HepG2 (cell line): ENCODE measurements at regions not wholly inside any gene's neighbourhood (a gene's known extent, or its start where the extent isn't known, plus 50 kb on each side); places are given as distances from the start of the nearest gene placed in this dataset.

ENCODE experiments used
- ATAC-seq: fragments of 200-7000 bp; cut with Tn5 transposase; 3 replicates; pipeline ENCODE4 v1.9.1; 2020; ENCODE audit warnings: mild to moderate bottlenecking, moderate library complexity
- BruUV-seq: library from RNA; stranded (reverse); fragments of 400-500 nt; replicated peaks from 2 replicates; lab custom pipeline; 2021; lab: Mats Ljungman, UMichigan
- CTCF ChIA-PET: fragments of 300-600 bp; formaldehyde crosslinking; extraction: SDS; loops from one replicate; lab custom pipeline; 2021; ENCODE audit warnings: low total read pairs, inconsistent platforms, low intra/inter-chr PET ratio; lab: Yijun Ruan, JAX
- POLR2A ChIA-PET: fragments of 350-600 bp; sonication (Branson Sonifier 250); formaldehyde crosslinking; loops from one replicate; lab custom pipeline; 2020; ENCODE audit warnings: antibody characterized with exemption, inconsistent platforms; lab: Yijun Ruan, JAX
- DNase-seq: peaks from one replicate; pipeline ENCODE4 v3.0.0-alpha.2; 2015; ENCODE audit warnings: low spot score
- FAIRE-seq: peaks from 3 replicates; lab custom pipeline; 2011; peaks lifted over from hg19 to GRCh38; lab: Jason Lieb, UNC
- H2AFZ ChIP-seq: one replicate; pipeline ENCODE4 v1.6.1; 2011; ENCODE audit warnings: low read length, inconsistent platforms
- H3K27ac ChIP-seq: fragments of 300-600 bp; 3 replicates; pipeline ENCODE4 v1.8.0; 2011; ENCODE audit warnings: mixed run types, mild to moderate bottlenecking, mixed read lengths, low read length, inconsistent platforms; ENCODE audit not compliant: insufficient read depth; ENCODE audit errors: extremely low read length
- H3K27me3 ChIP-seq, 2 experiments: fragments of 200-600 bp in 1 of 2; 2 replicates in 1 of 2; 3 replicates in 1 of 2; pipeline versions ENCODE4 v1.6.0 to v1.8.0; 2011; ENCODE audit warnings: low read length in 2 of 2, mild to moderate bottlenecking in 2 of 2, moderate library complexity in 2 of 2, inconsistent platforms in 1 of 2; ENCODE audit not compliant: insufficient read depth in 2 of 2, control insufficient read depth in 1 of 2
- H3K36me3 ChIP-seq, 2 experiments: fragments of 200-600 bp in 1 of 2; replicated peaks in 1 of 2; 2 replicates in 1 of 2; 3 replicates in 1 of 2; pipeline versions ENCODE4 v1.5.1 to v1.8.0; 2011; ENCODE audit warnings: low read length in 2 of 2, inconsistent platforms in 1 of 2; ENCODE audit not compliant: insufficient read depth in 2 of 2, control insufficient read depth in 1 of 2
- H3K4me1 ChIP-seq: 2 replicates; pipeline ENCODE4 v1.5.1; 2012; ENCODE audit warnings: low read length, inconsistent platforms; ENCODE audit not compliant: insufficient read depth
- H3K4me2 ChIP-seq: 2 replicates; pipeline ENCODE4 v1.6.0; 2011; ENCODE audit warnings: low read depth, low read length, inconsistent platforms
- H3K4me3 ChIP-seq, 3 experiments: fragments of 200-600 bp in 1 of 3; sonication (generic), shearing (Covaris generic) in 1 of 3; replicated peaks in 1 of 3; 2 replicates each; pipeline ENCODE4 v1.5.1; 2011 to 2016; ENCODE audit warnings: low read length in 3 of 3, inconsistent platforms in 2 of 3, low read depth in 2 of 3, mild to moderate bottlenecking in 2 of 3, control low read depth in 1 of 3, mixed read lengths in 1 of 3; ENCODE audit not compliant: insufficient read depth in 1 of 3
- H3K79me2 ChIP-seq: one replicate; pipeline ENCODE4 v1.6.1; 2011; ENCODE audit warnings: low read length, inconsistent platforms; ENCODE audit not compliant: insufficient read depth
- H3K9ac ChIP-seq: 2 replicates; pipeline ENCODE4 v1.6.0; 2011; ENCODE audit warnings: mild to moderate bottlenecking, low read depth, low read length, inconsistent platforms; ENCODE audit not compliant: insufficient read depth
- H3K9me3 ChIP-seq: 2 replicates; pipeline ENCODE4 v1.5.1; 2012; ENCODE audit warnings: mild to moderate bottlenecking, low read length
- H4K20me1 ChIP-seq: 2 replicates; pipeline ENCODE4 v1.6.0; 2011; ENCODE audit warnings: inconsistent platforms, mild to moderate bottlenecking, low read length, moderate library complexity; ENCODE audit not compliant: insufficient read depth
- AGO2 ChIP-seq: fragments of 200-400 bp; formaldehyde crosslinking; optimal IDR thresholded peaks from 2 replicates; pipeline ENCODE3; 2017; ENCODE audit warnings: mild to moderate bottlenecking, low read depth, low read length, moderate library complexity
- BORCS8-MEF2B ChIP-seq: sonication (generic); formaldehyde crosslinking; IDR thresholded peaks from 2 replicates; pipeline ENCODE4 v1.8.0; 2022; ENCODE audit warnings: mild to moderate bottlenecking, missing genetic modification reagents
- EHMT2 ChIP-seq: fragments of 200-600 bp; sonication (generic); IDR thresholded peaks from 2 replicates; pipeline ENCODE4 v1.7.0; 2017; ENCODE audit warnings: antibody characterized with exemption, low read depth, low read length, borderline replicate concordance
- NCOR1 ChIP-seq: fragments of 200-600 bp; sonication (generic); IDR thresholded peaks from 2 replicates; pipeline ENCODE4 v1.7.0; 2017; ENCODE audit warnings: antibody characterized with exemption, low read length, borderline replicate concordance
- RBM22 ChIP-seq: fragments of 200-400 bp; formaldehyde crosslinking; optimal IDR thresholded peaks from 2 replicates; pipeline ENCODE3; 2017; ENCODE audit warnings: mild to moderate bottlenecking, low read length, moderate library complexity
- SMC3 ChIP-seq: IDR thresholded peaks from 2 replicates; pipeline ENCODE4 v1.6.1; 2011; ENCODE audit warnings: low read length, improper control_type of control experiment
- TERF1 ChIP-seq: sonication (generic); formaldehyde crosslinking; IDR thresholded peaks from 2 replicates; pipeline ENCODE4 v1.8.0; 2022; ENCODE audit warnings: mild to moderate bottlenecking, missing genetic modification reagents, moderate library complexity
- TOE1 ChIP-seq: sonication (generic); formaldehyde crosslinking; IDR thresholded peaks from 2 replicates; pipeline ENCODE4 v1.4.0; 2020; ENCODE audit warnings: mild to moderate bottlenecking, missing genetic modification reagents
- WIZ ChIP-seq: sonication (generic); formaldehyde crosslinking; IDR thresholded peaks from 2 replicates; pipeline ENCODE4 v1.5.1; 2020; ENCODE audit warnings: mild to moderate bottlenecking, missing genetic modification reagents
- ZBTB25 ChIP-seq: IDR thresholded peaks from 2 replicates; pipeline ENCODE4 v1.6.1; 2018; ENCODE audit warnings: missing genetic modification reagents
- ZBTB39 ChIP-seq: sonication (generic); formaldehyde crosslinking; IDR thresholded peaks from 2 replicates; pipeline ENCODE4 v1.5.0; 2020; ENCODE audit warnings: missing genetic modification reagents
- ZFP1 ChIP-seq: IDR thresholded peaks from 2 replicates; pipeline ENCODE4 v1.6.1; 2016
- ZNF263 ChIP-seq: sonication (generic); formaldehyde crosslinking; IDR thresholded peaks from 2 replicates; pipeline ENCODE4 v1.4.0; 2020; ENCODE audit warnings: missing genetic modification reagents
- ZNF431 ChIP-seq: sonication (generic); formaldehyde crosslinking; IDR thresholded peaks from 2 replicates; pipeline ENCODE4 v1.9.0; 2022; ENCODE audit warnings: missing genetic modification reagents, low read depth, mild to moderate bottlenecking, borderline replicate concordance
- ZNF577 ChIP-seq: sonication (generic); formaldehyde crosslinking; IDR thresholded peaks from 2 replicates; pipeline ENCODE4 v1.4.0; 2020; ENCODE audit warnings: mild to moderate bottlenecking, low read depth, missing genetic modification reagents, borderline replicate concordance
- WGBS: methylation state at CpG from one replicate; pipeline ENCODE4 v1.1.6; 2017; ENCODE audit warnings: low lambda C conversion rate; 5-methylcytosine and 5-hydroxymethylcytosine counted together
- in situ Hi-C: cut with HindIII; loops from 2 replicates; pipeline ENCODE4 v1.10.0; 2017; ENCODE audit warnings: low pct_unique_long_range_greater_than_20kb; ENCODE audit not compliant: extremely low pct_ligation_motif_present
- intact Hi-C: fragments of 100-400 bp; cut with micrococcal nuclease; formaldehyde crosslinking; loops from one replicate; pipeline ENCODE4 v1.10.0; 2022; ENCODE audit not compliant: unreplicated experiment

- intact Hi-C loops (no loop called here), in situ Hi-C loops (no loop called here)
- no peak overlapping the region for H3K9ac ChIP-seq
- no TSS peak for BruUV-seq
- CTCF ChIA-PET, result no interaction called here
- FAIRE-seq, result no peak
- H3K79me2 ChIP-seq, result no peaks in the 10 kb centered on the region
- TF ChIP-seq ZNF263, result no peak
- no peak for TF ChIP-seq RBM22
- no peak for TF ChIP-seq ZNF577
- TF ChIP-seq ZNF431, result no peak
- TF ChIP-seq AGO2, result no peak
- TF ChIP-seq ZBTB39 (CRISPR knock-in tag), result no peak
- TF ChIP-seq EHMT2, result no peak
- no peak for TF ChIP-seq NCOR1
- no peak for TF ChIP-seq TOE1 (CRISPR knock-in tag)
- TF ChIP-seq WIZ (CRISPR knock-in tag), result no peak
- no peak for TF ChIP-seq SMC3
- TF ChIP-seq ZFP1 (CRISPR knock-in tag), result no peak
- no peak for TF ChIP-seq TERF1 (CRISPR knock-in tag)
- no peak for TF ChIP-seq BORCS8-MEF2B (CRISPR knock-in tag)
- no peak for TF ChIP-seq ZBTB25
- no peak for DNase-seq
- no peaks in the 10 kb centered on the region for H3K4me1 ChIP-seq
- H2AFZ ChIP-seq, result no peak overlapping the region
- POLR2A ChIA-PET, result no interaction called here
- no peaks in the 10 kb centered on the region for H4K20me1 ChIP-seq
- ATAC-seq, result no peak
- no peaks in the 10 kb centered on the region for H3K9me3 ChIP-seq
- 4% methylated on average over 3 of the region's 3 CpGs for WGBS
- H3K4me3 ChIP-seq, result no peak overlapping the region
- H3K4me2 ChIP-seq, result no peak overlapping the region
- H3K36me3 ChIP-seq, result no peaks in the 10 kb centered on the region
- no peak overlapping the region for H3K27ac ChIP-seq
- H3K27me3 ChIP-seq, result no peaks in the 10 kb centered on the region
These were observed 580.4 kb upstream of the KCND2 start for GRCh38 chr7:119692541-119692940.
